B cell (primary cell): ENCODE measurements at regions not wholly inside any gene's neighbourhood (a gene's known extent, or its start where the extent isn't known, plus 50 kb on each side); places are given as distances from the start of the nearest gene placed in this dataset.

ENCODE experiments used
- EZH2 ChIP-seq: IDR thresholded peaks from 2 replicates; pipeline ENCODE4 v1.6.1; 2012; ENCODE audit warnings: borderline replicate concordance, low read depth, mild to moderate bottlenecking, moderate library complexity, low read length; ENCODE audit not compliant: insufficient read depth, poor library complexity, severe bottlenecking
- TF ChIP-seq, protein P1 (sequence below): fragments of 200-600 bp; IDR thresholded peaks from one replicate; pipeline ENCODE4 v1.8.0; 2022; ENCODE audit warnings: antibody characterized with exemption, mild to moderate bottlenecking

- TF ChIP-seq, protein P1, sequence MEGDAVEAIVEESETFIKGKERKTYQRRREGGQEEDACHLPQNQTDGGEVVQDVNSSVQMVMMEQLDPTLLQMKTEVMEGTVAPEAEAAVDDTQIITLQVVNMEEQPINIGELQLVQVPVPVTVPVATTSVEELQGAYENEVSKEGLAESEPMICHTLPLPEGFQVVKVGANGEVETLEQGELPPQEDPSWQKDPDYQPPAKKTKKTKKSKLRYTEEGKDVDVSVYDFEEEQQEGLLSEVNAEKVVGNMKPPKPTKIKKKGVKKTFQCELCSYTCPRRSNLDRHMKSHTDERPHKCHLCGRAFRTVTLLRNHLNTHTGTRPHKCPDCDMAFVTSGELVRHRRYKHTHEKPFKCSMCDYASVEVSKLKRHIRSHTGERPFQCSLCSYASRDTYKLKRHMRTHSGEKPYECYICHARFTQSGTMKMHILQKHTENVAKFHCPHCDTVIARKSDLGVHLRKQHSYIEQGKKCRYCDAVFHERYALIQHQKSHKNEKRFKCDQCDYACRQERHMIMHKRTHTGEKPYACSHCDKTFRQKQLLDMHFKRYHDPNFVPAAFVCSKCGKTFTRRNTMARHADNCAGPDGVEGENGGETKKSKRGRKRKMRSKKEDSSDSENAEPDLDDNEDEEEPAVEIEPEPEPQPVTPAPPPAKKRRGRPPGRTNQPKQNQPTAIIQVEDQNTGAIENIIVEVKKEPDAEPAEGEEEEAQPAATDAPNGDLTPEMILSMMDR: no peak
- TF ChIP-seq EZH2: no peak
Observed at GRCh38 chr21:35274923-35275322, 225.8 kb upstream of the RUNX1 start.
